IgD-negative memory B cell (primary cell): ENCODE measurements at regions not wholly inside any gene's neighbourhood (a gene's known extent, or its start where the extent isn't known, plus 50 kb on each side); places are given as distances from the start of the nearest gene placed in this dataset.

Experiments
- H3K27ac Mint-ChIP-seq, 3 donors: one replicate each; pipeline ENCODE4 v1.8.0; 2020 to 2022; ENCODE audit warnings: mild to moderate bottlenecking in 3 of 3, mixed read lengths in 3 of 3, moderate library complexity in 1 of 3
- H3K27me3 Mint-ChIP-seq: one replicate; pipeline ENCODE4 v1.8.0; 2021; ENCODE audit warnings: mixed read lengths
- H3K36me3 Mint-ChIP-seq: one replicate; pipeline ENCODE4 v1.8.0; 2020; ENCODE audit warnings: mild to moderate bottlenecking, mixed read lengths
- H3K4me1 Mint-ChIP-seq, 3 donors: one replicate each; pipeline ENCODE4 v1.8.0; 2020 to 2022; ENCODE audit warnings: mixed read lengths in 3 of 3, mild to moderate bottlenecking in 1 of 3
- H3K4me3 Mint-ChIP-seq, 4 donors: one replicate each; pipeline ENCODE4 v1.8.0; 2020 to 2022; ENCODE audit warnings: mild to moderate bottlenecking in 4 of 4, mixed read lengths in 4 of 4, moderate library complexity in 3 of 4
- H3K9me3 Mint-ChIP-seq, 3 donors: one replicate each; pipeline ENCODE4 v1.8.0; 2020 to 2021; ENCODE audit warnings: mixed read lengths in 3 of 3, mild to moderate bottlenecking in 1 of 3

GRCh38 chr2:184541591-184541990 is 56.7 kb upstream of the ZNF804A start:
- Mint-ChIP-seq H3K27ac (no peak overlapping the region), H3K27me3 (no peaks in the 10 kb centered on the region), H3K36me3 (peaks cover 1% of the 10 kb centered on the region), H3K9me3 (no peaks in the 10 kb centered on the region), H3K4me3 (no peak overlapping the region), H3K4me1 (peaks cover 0 to 2% (median 0%) of the 10 kb centered on the region in 3 donors)

- peaks cover 0 to 2% (median 0%) of the 10 kb centered on the region in 3 donors for H3K4me1 Mint-ChIP-seq
- no peak overlapping the region for H3K4me3 Mint-ChIP-seq
- peaks cover 1% of the 10 kb centered on the region for H3K36me3 Mint-ChIP-seq
- H3K27ac Mint-ChIP-seq, result no peak overlapping the region
- peaks cover 0 to 2% (median 0%) of the 10 kb centered on the region in 3 donors for H3K9me3 Mint-ChIP-seq
- H3K27me3 Mint-ChIP-seq, result no peaks in the 10 kb centered on the region
Measured at GRCh38 chr2:184543832-184544231, 54.5 kb upstream of the ZNF804A start.
